Islet precursor cell (in vitro differentiated cells): ENCODE measurements at regions not wholly inside any gene's neighbourhood (a gene's known extent, or its start where the extent isn't known, plus 50 kb on each side); places are given as distances from the start of the nearest gene placed in this dataset.

ENCODE experiments used
- DNase-seq: peaks from one replicate; pipeline ENCODE4 v3.0.0-alpha.2; 2018

GRCh38 chr2:40957508-40957907 lies 505.6 kb upstream of the SLC8A1 start:
- DNase-seq, result no peak

GRCh38 chr2:40962026-40962425 lies 510.1 kb upstream of the SLC8A1 start:
- DNase-seq, result no peak

- DNase-seq, result no peak
Measured at GRCh38 chr2:40964509-40965250, 512.8 kb upstream of the SLC8A1 start.

GRCh38 chr2:40967451-40967850 lies 515.6 kb upstream of the SLC8A1 start:
- no peak for DNase-seq

GRCh38 chr2:40975151-40975550 lies 523.3 kb upstream of the SLC8A1 start:
- no peak for DNase-seq

- DNase-seq, result no peak
Measured at GRCh38 chr2:40997362-40997761, 545.5 kb upstream of the SLC8A1 start.

- no peak for DNase-seq
Measured at GRCh38 chr2:41000374-41000773, 548.5 kb upstream of the SLC8A1 start.

- DNase-seq, result no peak
Measured at GRCh38 chr2:41000906-41001305, 549.0 kb upstream of the SLC8A1 start.

- DNase-seq, result no peak
Measured at GRCh38 chr2:41004700-41005099, 552.8 kb upstream of the SLC8A1 start.

GRCh38 chr2:41020358-41020757 lies 568.5 kb upstream of the SLC8A1 start:
- DNase-seq, result no peak

- DNase-seq, result no peak
Measured at GRCh38 chr2:41024816-41025215, 572.9 kb upstream of the SLC8A1 start.

- DNase-seq, result no peak
Measured at GRCh38 chr2:41026613-41027012, 574.7 kb upstream of the SLC8A1 start.

- no peak for DNase-seq
Measured at GRCh38 chr2:41027095-41027494, 575.2 kb upstream of the SLC8A1 start.

GRCh38 chr2:41031282-41031681 lies 579.4 kb upstream of the SLC8A1 start:
- DNase-seq, result no peak

GRCh38 chr2:41032715-41033114 lies 580.8 kb upstream of the SLC8A1 start:
- DNase-seq, result no peak

- DNase-seq, result peak; percentile 57
Measured at GRCh38 chr2:41033127-41033526, 581.2 kb upstream of the SLC8A1 start.

GRCh38 chr2:41038408-41038807 lies 586.5 kb upstream of the SLC8A1 start:
- no peak for DNase-seq

- DNase-seq, result peak; percentile 85
Measured at GRCh38 chr2:41039750-41040149, 587.9 kb upstream of the SLC8A1 start.

GRCh38 chr2:41040782-41041520 lies 589.1 kb upstream of the SLC8A1 start:
- no peak for DNase-seq

- DNase-seq, result no peak
Measured at GRCh38 chr2:41042343-41042742, 590.5 kb upstream of the SLC8A1 start.

GRCh38 chr2:41061356-41061755 lies 609.5 kb upstream of the SLC8A1 start:
- DNase-seq, result no peak

GRCh38 chr2:41062336-41062735 lies 610.4 kb upstream of the SLC8A1 start:
- DNase-seq, result no peak

GRCh38 chr2:41066168-41066567 lies 614.3 kb upstream of the SLC8A1 start:
- DNase-seq, result no peak

- no peak for DNase-seq
Measured at GRCh38 chr2:41068740-41069139, 616.9 kb upstream of the SLC8A1 start.

GRCh38 chr2:41078341-41078740 lies 626.5 kb upstream of the SLC8A1 start:
- DNase-seq, result no peak
